GM18517 (cell line): ENCODE measurements at regions not wholly inside any gene's neighbourhood (a gene's known extent, or its start where the extent isn't known, plus 50 kb on each side); places are given as distances from the start of the nearest gene placed in this dataset.
A peak's percentile ranks its signal among the peaks of the same experiment; 100 is the strongest.
"Not testable (repeated sequence)": the region's sequence is repeated elsewhere in the genome, so short reads cannot be mapped to it uniquely, and the experiment has no call there.

Experiments
- ATAC-seq: cut with Tn5 transposase; IDR thresholded peaks from one replicate; pipeline ENCODE4 v1.9.1; 2021; ENCODE audit warnings: mild to moderate bottlenecking, moderate library complexity; ENCODE audit not compliant: unreplicated experiment

DNA sequence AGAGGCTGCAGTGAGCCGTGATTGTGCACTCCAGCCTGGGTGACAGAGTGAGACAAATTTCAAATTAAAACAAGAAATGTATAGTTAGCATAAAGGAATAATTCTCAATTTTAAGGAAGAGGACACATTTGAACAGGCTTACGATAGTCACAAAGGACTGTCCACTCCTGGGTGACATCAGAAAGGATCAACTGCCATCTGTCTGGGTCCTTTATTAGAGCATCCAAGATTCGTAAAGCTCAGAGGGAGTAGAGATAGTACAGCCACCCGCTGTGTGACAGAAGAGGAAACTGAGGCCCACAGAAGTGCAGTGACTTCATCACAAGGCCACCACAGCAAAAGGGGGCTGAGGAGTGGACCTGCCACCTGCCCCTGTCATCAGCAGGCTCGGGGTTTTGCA lies 149.3 kb upstream of the RBPJ start:
- no peak for ATAC-seq

DNA sequence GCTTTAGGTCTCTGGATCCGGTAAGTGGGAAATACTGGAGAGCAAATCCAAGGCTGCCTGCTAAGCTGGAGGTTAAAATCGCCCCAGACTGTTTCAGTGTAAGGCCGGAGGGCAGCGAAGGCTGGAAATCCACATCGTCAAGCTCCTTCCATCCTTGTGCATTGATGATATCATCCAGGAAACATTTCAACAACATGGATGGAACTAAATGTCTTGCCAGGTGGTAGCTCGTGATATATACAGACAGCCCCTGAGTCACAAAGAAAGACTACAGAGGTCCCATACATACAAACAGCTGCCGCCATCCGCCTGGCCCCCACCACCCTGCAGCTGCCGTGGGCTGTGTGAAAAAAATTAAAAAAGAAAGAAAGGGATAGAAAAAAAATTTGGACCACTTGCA lies 148.9 kb upstream of the RBPJ start:
- ATAC-seq: no peak

DNA sequence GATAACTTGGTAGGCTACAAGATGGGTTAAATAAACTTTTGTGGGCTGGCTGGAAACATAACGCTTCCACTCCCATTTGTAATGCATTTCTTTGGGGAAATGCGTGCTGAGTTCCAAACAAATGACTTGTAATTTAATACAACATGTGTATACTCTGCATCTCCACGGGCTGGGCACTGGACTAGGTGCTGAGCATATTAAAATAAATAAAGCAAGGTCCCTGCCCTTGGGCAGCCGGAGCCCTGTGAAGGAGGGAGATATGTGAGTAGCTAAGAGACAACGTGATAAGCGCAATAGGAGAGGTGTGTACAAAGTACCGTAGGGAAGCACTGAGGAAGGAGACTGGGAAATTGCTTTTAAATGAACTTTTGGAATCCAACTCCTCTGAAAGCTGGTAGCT lies 147.2 kb upstream of the RBPJ start:
- ATAC-seq: no peak

DNA sequence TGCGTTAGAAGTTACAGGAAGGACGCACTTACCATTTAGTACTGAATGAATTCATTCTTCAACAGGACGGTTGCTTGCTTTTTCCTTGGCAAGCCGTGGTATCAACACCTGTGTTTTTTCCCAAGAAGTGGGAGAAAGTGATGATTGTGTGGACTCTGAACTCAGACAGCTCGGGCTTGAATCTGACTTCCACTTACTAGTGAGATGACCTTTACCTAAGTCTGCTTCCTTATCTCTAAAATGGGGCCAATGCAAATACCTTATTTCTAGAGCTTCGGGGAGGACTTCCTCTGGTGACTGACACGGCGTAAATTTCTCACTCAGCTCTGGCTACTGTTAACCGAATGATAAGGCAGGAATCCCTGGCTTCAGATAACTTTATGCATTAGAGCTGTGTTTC lies 146.8 kb upstream of the RBPJ start:
- ATAC-seq: no peak

DNA sequence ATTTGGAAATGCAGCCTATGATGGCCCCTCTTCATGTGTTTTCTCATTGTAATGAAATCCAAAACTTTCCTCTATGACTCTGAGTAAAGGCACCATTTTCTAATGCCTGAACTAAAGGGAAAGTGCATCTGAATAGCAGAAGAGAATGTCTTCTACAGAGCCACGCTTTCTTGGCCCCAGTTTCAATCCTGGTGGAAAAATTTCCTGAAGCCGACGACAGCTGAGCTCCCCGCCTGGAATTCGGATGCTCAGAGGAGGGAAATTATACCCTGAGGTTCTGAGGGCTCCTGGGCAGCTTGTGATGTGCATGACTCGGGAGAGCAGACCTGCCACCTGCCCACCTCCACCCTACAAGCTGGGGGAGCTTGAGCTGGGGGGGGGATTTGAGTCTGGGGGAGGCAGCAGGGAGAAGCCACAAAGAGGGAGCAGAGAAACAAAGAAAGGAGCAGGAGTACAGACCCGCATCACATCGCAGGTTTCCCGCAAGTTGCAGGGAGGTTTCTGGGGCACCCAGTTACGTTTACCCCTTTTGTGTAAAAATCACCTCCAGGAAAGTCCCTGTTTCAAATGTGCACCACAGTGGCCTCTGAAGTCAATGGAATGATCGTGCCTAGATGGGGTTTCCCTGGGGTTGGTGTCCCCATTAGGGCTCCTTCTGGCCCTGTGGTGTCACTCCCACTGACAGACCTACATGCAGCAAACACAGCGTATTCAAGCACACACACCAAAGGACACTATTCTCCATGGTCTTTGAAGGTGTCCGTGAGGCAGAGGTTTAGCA lies 145.6 kb upstream of the RBPJ start:
- no peak for ATAC-seq

DNA sequence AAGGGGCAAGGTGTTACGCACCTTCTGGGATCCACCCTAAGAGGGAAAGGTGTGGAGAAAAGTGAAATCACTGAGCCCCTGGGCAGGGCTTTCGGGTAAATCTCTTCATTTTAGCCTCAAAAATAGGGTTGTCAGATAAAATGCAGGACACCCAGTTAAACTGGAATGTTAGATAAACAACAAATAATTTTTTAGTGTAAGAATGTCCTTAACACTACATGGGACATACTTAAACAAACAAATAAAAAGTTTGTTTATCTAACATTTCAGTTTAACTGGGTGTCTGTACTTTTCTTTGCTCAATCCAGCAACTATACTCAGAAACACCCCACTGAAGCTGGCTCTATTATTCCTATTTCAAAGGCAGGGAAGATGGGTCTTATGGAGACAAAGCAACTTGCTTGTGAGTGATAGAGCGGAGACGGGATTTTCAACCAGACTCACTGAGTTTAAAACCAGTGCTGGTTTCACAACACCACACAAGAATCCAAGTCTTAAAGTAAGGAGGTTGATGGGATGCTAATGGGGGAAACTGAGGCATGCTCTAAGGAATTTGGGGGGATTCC lies 144.8 kb upstream of the RBPJ start:
- no peak for ATAC-seq

DNA sequence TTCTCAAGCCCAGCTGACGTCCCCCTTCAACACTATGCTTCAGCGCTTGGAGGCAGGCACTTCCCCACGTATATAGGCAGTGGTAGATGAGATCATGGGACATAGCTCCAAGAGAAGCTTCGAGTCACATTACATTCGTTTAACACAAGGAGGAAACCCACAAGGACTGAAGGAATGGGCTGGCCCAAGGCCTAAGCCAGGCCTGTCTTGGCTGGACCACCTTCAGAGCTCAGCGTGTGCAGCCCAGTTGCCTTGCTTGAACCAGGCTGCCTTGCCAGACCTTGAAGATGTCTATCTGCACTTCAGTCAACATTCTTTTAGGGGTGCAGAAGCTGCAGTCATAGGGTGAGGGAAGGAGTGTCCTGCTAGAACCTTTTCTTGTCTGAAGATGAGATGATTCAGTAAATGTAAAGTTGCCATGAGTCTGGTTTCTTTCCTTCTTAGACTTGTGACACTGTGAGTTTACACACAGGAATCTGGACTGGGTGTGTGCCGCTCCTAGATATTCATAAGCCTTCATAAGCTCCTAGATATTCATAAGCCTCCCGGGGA lies 144.1 kb upstream of the RBPJ start:
- ATAC-seq: no peak

DNA sequence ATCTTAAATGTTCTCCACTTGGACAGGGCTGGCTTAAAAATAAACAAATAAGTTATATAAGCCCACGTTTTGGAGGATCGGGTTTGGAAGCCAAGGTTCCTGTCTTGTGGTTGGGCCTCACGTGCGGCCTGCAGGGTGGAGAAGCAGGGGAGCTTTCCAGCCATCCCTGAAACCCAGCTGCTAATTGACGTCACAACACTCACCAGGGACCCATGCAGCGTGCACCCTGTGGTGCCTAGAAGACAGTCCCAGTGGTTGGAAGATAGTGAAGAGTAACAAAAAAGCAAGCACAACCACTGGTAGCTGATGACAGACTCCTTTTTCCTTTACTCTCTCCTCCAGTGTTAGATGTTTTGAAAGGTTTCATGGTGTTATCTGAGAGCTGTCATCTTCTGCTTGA lies 142.0 kb upstream of the RBPJ start:
- no peak for ATAC-seq

DNA sequence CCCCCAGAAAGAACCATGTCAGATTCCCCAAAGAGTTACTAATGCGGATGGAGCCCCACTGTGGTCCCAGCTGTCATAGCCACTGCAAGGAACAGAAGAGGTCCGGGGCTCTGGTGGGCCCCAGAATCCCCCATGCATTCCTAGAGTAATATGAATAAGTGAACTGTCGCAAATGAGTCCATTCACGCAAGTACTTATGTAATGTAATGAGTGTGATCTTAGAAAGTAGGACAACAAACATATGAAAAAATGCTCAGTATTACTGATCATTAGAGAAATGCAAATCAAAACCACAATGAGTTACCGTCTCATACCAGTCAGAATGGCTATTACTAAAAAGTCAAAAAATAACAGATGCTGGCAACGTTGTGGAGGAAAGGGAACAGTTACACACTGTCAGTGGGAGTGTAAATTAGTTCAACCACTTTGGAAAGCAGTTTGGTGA lies 141.5 kb upstream of the RBPJ start:
- peak; percentile 89 for ATAC-seq

DNA sequence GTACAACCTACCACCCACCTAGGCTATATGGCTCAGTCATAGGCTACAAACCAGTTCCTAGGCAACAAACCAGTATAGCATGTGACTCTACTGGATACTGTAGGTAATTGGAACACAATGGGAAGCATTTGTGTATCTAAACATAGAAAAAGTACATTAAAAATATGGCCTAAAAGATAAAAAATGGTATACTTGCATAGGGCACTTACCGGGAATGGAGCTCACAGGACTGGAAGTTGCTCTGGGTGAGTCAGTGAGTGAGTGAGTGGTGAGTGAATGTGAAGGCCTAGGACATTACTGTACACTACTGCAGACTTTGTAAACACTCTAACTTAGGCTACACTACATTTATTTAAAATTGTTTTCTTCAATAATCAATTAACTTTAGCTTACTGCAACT lies 139.2 kb upstream of the RBPJ start:
- ATAC-seq: no peak

DNA sequence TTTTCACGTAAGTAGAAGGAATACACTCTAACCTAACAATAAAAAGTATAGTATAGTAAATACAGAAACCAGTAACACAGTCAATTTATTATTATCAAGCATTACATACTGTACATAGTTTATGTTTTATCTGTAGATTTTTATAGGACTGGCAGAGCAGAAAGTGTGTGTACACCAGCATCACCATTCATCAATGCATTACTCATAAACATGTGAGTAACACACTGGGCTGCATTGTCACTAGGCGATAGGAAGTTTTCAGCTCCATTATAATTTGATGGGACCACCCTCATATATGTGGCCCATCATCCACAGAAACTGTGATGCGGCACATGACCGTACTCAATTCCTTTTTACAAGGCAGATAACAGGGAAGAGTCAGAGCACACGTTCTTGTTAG lies 137.8 kb upstream of the RBPJ start:
- ATAC-seq: no peak

DNA sequence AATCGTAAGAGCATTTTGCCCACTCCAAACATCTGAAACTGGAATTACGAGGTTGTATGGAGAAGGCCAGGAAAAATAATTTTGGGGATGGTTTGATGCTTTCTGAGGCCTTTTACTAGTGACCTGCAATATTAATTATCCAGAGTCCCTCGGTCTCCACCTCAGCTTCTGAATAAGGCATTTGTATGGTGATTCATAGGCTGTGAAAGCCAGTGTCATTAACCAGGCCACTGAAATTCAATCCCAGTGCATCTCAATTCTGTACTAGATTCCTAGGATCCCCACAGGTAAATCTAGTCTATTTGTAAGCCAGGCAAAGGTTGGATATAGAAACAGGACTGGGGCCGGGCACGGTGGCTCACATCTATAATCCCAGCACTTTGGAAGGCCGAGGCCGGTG lies 135.4 kb upstream of the RBPJ start:
- ATAC-seq: no peak

DNA sequence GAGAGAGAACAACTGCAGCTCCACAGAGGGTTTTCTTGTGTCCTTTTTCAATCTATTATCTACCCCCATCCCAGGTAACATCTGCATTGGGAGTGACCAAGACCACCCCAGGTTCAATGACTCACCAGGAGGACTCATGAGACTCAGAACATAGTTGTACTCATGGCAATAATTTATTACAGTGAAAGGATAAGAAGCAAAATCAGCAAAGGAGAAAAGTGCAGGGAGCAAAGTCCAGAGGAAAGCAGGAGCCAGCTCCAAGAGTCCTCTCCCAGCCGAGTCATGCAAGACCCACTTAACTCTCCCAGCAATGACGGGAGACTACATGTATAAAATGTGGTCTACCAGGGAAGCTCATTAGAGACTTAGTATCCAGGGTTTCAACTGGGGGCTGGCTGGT lies 129.5 kb upstream of the RBPJ start:
- no peak for ATAC-seq

DNA sequence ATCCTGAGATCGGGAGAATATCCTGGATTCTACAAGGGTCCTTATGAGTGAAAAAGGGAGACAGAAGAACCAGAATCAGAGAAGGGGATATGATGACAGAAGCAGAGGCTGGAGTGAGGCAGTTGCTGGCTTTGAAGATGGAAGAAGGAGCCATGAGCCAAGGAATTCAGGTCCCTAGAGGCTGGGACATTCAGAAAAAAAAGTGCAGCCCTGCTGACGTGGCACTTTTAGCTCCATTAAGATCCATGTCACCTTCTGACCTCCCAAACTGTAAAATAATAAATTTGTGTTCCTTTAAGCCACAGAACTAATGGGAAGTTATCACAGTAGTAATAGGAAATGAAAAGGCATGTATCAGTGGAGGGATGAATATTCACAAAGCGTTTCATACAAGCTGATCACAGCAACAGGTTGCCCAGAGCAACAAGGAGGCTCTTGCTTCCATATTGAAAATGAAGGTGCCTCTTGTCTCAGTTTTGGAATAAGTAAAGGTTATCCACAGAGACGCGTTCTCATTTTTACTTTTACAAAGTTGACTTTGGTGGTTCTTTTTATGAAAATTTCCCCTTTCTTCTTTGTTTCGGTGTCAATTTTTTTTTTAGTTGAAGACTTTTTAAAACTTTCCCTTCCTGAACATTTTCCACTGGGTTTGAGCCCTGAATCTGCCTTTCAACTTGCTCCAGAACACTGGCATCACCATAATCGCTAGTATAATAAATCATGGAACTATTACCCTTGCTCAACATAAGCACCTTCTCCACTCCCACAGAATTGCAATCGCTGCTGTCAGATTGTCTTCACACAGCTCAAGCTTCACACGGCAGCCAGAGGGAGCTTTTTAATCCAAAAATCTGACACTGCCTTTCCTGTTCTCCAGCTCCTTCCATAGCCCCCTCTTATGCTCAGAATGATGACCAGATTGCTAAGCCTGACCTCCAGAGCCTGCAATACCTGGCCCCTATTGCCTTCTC lies 127.6 kb upstream of the RBPJ start:
- peak; percentile 28 for ATAC-seq

DNA sequence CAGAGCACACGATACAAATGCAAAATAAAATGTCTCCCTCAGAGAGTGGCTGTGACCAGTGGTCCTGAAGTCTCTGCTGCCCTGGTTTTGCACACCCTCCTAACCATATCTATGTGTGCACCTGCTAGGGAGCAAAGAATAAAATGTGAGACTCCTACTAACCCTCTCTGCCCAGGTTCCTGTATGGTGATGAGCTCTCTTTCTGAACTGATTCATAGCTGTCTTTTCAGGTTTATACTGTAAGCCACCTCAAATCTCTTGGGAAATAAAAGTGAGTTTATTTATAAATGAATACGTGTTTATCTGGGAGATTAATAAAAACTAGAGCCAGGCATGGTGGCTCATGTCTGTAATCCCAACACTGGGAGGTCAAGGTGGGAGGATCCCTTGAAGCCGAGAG lies 126.0 kb upstream of the RBPJ start:
- ATAC-seq: no peak

DNA sequence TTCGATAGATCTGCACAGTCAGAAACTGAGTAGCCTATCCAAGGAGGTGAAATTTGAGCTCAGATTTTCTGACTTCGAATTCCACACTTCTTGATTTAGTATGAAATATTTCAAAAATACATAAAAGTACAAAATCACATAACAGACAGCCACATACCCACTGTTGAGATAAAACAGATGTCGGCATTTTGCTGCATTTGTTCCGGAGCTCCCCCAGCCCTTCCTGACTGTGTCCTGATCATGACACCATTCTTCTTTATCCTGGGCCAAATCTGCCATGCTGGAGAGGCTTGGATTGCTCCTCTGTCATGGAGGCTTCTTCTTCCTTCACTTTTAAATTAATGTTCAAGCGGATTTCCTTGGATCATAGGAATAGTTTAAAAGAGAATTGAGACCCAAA lies 124.2 kb upstream of the RBPJ start:
- ATAC-seq: no peak

DNA sequence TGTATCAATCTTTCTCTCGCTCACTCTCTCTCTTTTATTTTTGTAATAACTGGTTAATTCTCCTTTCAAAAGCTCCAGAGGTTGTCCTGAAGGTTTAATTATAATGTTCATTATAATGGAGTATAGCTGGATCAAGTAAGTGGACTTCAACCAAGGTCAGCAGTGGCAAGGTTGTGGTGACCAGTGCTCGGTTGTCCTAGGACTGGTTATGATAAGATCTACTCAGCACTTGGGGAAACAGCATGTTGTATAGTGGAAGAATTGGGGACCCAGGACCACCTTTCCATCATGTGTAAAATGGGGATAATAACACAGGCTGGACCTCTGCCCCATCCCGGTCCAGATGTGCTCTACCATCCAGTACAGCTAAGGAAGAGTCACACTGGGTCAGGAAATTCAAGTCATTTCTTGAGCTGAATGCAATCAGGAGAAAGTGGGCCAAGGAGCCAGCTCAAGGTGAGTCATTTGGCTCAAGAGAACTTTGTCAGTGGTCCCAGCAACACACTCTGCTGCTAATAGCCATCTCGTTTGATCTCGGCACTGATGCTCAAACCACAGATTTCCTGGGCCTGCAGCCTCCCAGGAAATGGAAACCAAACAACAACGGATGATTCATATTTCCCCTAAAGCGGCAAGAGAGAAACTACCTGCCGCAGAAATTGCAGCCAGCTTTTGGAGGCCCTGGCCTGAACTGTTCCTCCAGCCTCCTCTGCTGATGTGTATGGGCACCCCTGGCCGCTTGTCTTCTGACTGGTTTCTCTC lies 123.6 kb upstream of the RBPJ start:
- peak; percentile 90 for ATAC-seq

DNA sequence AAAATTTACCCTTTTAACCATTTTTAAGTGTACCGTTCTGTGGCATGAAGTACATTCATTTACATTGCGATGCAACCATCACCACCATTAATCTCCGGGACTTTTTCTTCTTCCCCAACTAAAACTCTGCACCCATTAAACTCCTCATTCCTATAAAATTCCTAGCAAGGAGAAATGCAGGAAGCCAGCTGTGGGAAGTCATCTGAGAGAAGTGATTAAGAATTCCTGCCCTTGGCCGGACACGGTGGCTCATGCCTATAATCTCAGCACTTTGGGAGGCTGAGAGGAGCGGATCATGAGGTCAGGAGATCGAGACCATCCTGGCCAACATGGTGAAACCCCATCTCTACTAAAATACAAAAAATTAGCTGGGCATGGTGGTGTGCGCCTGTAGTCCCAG lies 121.9 kb upstream of the RBPJ start:
- not testable (repeated sequence) for ATAC-seq

DNA sequence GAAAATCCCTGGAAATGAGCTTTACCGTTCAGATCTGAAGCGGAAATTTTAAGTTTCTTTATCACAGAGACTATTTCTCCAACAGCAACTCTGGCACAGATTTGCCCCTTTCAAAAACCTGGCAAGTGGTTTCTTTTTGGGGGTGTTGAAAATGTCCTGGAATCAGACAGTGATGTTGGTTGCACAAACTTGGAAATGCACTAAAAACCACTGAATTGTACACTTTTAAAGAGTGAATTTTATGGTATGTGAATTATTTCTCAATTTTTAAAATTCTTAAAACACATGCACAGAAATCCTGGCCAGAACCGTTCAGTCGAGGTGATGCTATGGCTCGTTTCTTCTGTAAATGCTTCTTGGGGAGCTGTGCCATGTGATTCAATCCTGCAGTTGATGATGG lies 121.2 kb upstream of the RBPJ start:
- no peak for ATAC-seq

DNA sequence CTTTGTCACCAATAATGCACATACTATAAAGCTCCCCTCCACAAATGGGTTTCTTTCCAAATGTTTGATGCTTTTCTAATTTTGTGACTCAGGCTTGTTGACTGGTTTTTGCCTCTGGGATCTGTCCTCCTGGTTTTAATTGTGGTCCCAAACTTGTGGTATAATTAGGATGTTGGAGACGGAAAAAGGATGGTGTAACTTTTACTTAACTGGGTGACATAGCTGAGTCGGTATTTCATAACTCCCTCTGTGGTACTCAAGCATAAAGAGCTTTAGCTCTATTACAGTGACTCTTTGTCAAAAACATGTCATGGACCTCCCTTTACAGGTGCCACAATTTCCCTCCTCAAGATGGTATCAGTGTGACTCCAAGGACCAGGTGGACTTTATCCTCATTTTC lies 119.7 kb upstream of the RBPJ start:
- ATAC-seq: no peak
